Peyer's patch (tissue), 4 donors: ENCODE measurements at regions not wholly inside any gene's neighbourhood (a gene's known extent, or its start where the extent isn't known, plus 50 kb on each side); places are given as distances from the start of the nearest gene placed in this dataset.

Experiments
- DNase-seq, 3 donors: peaks; one replicate each; pipeline ENCODE4 v3.0.0-alpha.2; 2017 to 2019
- H3K27ac ChIP-seq, 4 donors: fragments of 200-600 bp; sonication (generic); one replicate each; pipeline ENCODE4 v1.5.1; 2016 to 2019
- H3K27me3 ChIP-seq, 2 donors: fragments of 200-600 bp; sonication (generic); one replicate each; pipeline ENCODE4 v1.5.1; 2019
- H3K36me3 ChIP-seq, 3 donors: fragments of 200-600 bp; sonication (generic); one replicate each; pipeline ENCODE4 v1.5.1; 2016 to 2019
- H3K4me1 ChIP-seq, 4 donors: fragments of 200-600 bp; sonication (generic); one replicate each; pipeline ENCODE4 v1.5.1; 2016 to 2019
- H3K4me3 ChIP-seq, 4 donors: fragments of 200-600 bp; sonication (generic); 1 replicate in 3 of 4; 2 replicates in 1 of 4; pipeline ENCODE4 v1.5.1; 2016 to 2019; ENCODE audit warnings: mild to moderate bottlenecking in 1 of 4
- H3K9me3 ChIP-seq, 4 donors: fragments of 200-600 bp; sonication (generic); one replicate each; pipeline ENCODE4 v1.5.1; 2016 to 2019; ENCODE audit warnings: mild to moderate bottlenecking in 1 of 4
- POLR2A ChIP-seq, 2 donors: fragments of 450-650 bp; IDR thresholded peaks; one replicate each; pipeline ENCODE4 v1.5.1; 2017; ENCODE audit warnings: antibody characterized with exemption in 2 of 2, mild to moderate bottlenecking in 2 of 2, moderate library complexity in 2 of 2
- TF ChIP-seq, protein P1 (sequence below), 6 experiments: fragments of 450-650 bp in 4 of 6; fragments of 200-600 bp in 2 of 6; sonication (generic) in 1 of 6; IDR thresholded peaks; one replicate each; pipeline ENCODE4 v1.5.1; 2017 to 2019; ENCODE audit warnings: antibody characterized with exemption in 6 of 6, mild to moderate bottlenecking in 3 of 6, moderate library complexity in 1 of 6

- TF ChIP-seq, protein P1, sequence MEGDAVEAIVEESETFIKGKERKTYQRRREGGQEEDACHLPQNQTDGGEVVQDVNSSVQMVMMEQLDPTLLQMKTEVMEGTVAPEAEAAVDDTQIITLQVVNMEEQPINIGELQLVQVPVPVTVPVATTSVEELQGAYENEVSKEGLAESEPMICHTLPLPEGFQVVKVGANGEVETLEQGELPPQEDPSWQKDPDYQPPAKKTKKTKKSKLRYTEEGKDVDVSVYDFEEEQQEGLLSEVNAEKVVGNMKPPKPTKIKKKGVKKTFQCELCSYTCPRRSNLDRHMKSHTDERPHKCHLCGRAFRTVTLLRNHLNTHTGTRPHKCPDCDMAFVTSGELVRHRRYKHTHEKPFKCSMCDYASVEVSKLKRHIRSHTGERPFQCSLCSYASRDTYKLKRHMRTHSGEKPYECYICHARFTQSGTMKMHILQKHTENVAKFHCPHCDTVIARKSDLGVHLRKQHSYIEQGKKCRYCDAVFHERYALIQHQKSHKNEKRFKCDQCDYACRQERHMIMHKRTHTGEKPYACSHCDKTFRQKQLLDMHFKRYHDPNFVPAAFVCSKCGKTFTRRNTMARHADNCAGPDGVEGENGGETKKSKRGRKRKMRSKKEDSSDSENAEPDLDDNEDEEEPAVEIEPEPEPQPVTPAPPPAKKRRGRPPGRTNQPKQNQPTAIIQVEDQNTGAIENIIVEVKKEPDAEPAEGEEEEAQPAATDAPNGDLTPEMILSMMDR (IDR thresholded peaks at IDR 0.05), result no peak
- TF ChIP-seq POLR2A (IDR thresholded peaks at IDR 0.05), result no peak
- H3K4me3 ChIP-seq, result no peak overlapping the region
- H3K4me1 ChIP-seq, result no peaks in the 10 kb centered on the region
- no peak for DNase-seq
- H3K9me3 ChIP-seq, result no peaks in the 10 kb centered on the region
- no peaks in the 10 kb centered on the region for H3K27me3 ChIP-seq
- H3K27ac ChIP-seq, result no peak overlapping the region
- no peaks in the 10 kb centered on the region for H3K36me3 ChIP-seq
These were observed 534.6 kb downstream of the TNS1 start for GRCh38 chr2:217468042-217468830.

GRCh38 chr2:217467331-217467730 is 535.5 kb downstream of the TNS1 start:
- Histone ChIP-seq H3K36me3 (no peaks in the 10 kb centered on the region), H3K27ac (no peak overlapping the region), H3K27me3 (no peaks in the 10 kb centered on the region), H3K9me3 (no peaks in the 10 kb centered on the region), H3K4me3 (no peak overlapping the region), H3K4me1 (no peaks in the 10 kb centered on the region)
- no peak for DNase-seq
- no peak for TF ChIP-seq POLR2A (IDR thresholded peaks at IDR 0.05)
- TF ChIP-seq, protein P1 (IDR thresholded peaks at IDR 0.05), result no peak

DNA sequence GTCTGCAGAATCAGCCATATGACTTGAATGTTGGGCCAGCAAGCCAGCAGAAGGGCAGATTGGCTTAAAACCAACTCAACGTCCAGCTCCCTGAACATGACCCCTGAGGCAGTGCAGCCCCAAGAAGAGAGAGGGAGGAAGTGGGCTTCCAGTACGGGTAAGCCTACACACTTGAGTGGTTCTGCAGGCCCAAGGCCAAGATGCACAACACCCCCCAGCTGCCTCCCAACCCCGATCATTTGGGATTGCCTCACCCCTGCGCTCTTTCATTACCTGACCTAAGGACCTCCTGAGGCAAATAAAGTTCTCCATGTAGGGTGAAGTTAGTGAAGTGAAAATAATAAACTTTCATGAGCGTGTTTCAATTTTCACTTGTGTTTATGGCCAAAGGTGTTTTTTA is 536.0 kb downstream of the TNS1 start:
- H3K27me3 ChIP-seq, result no peaks in the 10 kb centered on the region
- no peak for DNase-seq
- H3K36me3 ChIP-seq, result no peaks in the 10 kb centered on the region
- TF ChIP-seq, protein P1 (IDR thresholded peaks at IDR 0.05), result no peak
- TF ChIP-seq POLR2A (IDR thresholded peaks at IDR 0.05), result no peak
- H3K4me1 ChIP-seq, result no peaks in the 10 kb centered on the region
- no peaks in the 10 kb centered on the region for H3K9me3 ChIP-seq
- no peak overlapping the region for H3K4me3 ChIP-seq
- H3K27ac ChIP-seq, result no peak overlapping the region

GRCh38 chr2:217466104-217466503 is 536.7 kb downstream of the TNS1 start:
- no peaks in the 10 kb centered on the region for H3K9me3 ChIP-seq
- H3K4me1 ChIP-seq, result no peaks in the 10 kb centered on the region
- H3K27me3 ChIP-seq, result no peaks in the 10 kb centered on the region
- no peaks in the 10 kb centered on the region for H3K36me3 ChIP-seq
- no peak for TF ChIP-seq POLR2A (IDR thresholded peaks at IDR 0.05)
- no peak for DNase-seq
- H3K4me3 ChIP-seq, result no peak overlapping the region
- H3K27ac ChIP-seq, result no peak overlapping the region

DNA sequence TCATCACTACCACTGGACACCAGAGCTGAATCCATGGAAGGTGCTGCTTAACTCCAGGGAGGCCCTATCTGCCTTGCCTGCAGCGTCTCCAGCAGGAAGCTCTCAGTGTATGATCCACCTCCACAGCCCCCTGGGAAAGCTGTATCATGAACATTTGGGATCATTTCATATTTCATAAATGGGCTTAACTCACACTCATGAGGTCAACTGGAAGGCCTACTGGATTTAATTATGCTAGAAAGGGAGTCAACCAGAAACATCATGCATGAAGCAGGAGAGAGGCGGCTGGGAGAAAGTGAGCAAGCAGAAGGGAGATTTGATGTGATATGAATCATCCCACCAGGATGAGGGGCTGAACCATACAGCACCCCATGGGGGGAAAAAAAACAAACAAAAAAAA is 537.7 kb downstream of the TNS1 start:
- no peaks in the 10 kb centered on the region for H3K9me3 ChIP-seq
- H3K36me3 ChIP-seq, result no peaks in the 10 kb centered on the region
- DNase-seq, result no peak
- no peaks in the 10 kb centered on the region for H3K4me1 ChIP-seq
- no peak overlapping the region for H3K27ac ChIP-seq
- H3K4me3 ChIP-seq, result no peak overlapping the region
- no peaks in the 10 kb centered on the region for H3K27me3 ChIP-seq
- TF ChIP-seq POLR2A (IDR thresholded peaks at IDR 0.05), result no peak
- TF ChIP-seq, protein P1 (IDR thresholded peaks at IDR 0.05), result no peak

DNA sequence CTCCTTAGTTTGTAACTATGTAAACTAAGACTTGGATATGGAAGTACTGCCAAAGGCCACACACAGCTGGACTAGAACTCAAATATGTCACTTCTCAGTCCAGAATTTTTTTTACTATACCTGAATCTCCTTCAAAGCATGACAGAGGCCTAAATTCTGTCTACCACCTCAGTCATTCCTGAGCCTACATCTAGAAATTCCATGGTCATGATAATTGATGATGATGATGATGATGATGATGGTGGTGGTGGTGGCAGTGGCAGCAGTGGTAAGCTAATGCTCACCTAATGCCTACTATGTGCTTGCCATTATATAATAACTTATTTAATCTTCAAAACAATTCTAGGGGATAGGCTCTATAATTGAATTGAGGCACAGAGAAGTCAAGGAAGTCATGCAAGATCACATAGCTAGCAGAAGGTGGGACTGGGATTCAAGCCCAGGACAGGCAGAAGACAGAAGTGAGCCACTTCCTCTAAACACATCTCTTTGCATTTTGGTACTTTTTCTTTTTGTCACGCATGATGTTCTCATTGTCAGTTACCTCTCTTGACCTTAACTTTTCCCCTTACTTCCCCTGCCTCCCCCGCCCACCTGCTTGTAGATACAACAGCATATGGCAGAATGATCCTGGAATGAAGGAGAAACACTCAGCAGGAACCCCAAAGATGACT is 539.3 kb downstream of the TNS1 start:
- H3K27me3 ChIP-seq, result no peaks in the 10 kb centered on the region
- H3K27ac ChIP-seq, result no peak overlapping the region
- H3K36me3 ChIP-seq, result no peaks in the 10 kb centered on the region
- H3K4me1 ChIP-seq, result no peaks in the 10 kb centered on the region
- no peaks in the 10 kb centered on the region for H3K9me3 ChIP-seq
- TF ChIP-seq, protein P1 (IDR thresholded peaks at IDR 0.05), result no peak
- no peak for TF ChIP-seq POLR2A (IDR thresholded peaks at IDR 0.05)
- no peak for DNase-seq
- H3K4me3 ChIP-seq, result no peak overlapping the region
